ENCODE measurements at regions not wholly inside any gene's neighbourhood (a gene's known extent, or its start where the extent isn't known, plus 50 kb on each side); places are given as distances from the start of the nearest gene placed in this dataset.
A peak's percentile ranks its signal among the peaks of the same experiment; 100 is the strongest.

DNA sequence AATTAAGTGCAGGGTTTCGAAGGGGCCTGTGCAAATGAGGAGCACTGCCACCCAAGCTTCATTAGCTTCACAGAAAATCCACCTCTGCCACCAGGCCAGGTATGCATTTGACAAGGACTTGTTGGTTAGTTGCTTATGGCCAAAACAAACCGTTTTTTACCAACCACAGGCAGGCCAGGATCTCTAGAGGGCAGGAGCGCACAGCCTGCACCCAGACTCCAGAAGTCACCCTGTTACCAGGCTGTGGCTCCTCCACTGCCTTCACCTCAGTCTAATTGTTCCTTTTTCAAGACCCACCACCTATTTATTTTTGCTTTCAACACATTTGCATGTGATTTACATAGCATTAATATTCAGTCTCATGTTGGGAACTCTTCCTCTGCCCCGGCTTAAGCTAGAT, 78.3 kb upstream of the HSPA9 start:
- peaks cover 7% of the 10 kb centered on the region; the same call in 1 of the 2 replicates for H3K27me3 ChIP-seq (ENCODE audit: low read length)
- H3K4me3 ChIP-seq (ENCODE audit: low read length) = no peak overlapping the region
- CTCF ChIA-PET = no interaction called here
- H3K9me2 ChIP-seq (replicated peaks; ENCODE audit: low read length) = no peaks in the 10 kb centered on the region
- POLR2A ChIA-PET (ENCODE audit: unreplicated experiment) = no interaction called here
- H3F3A ChIP-seq (ENCODE audit: low read length, unreplicated experiment) = no peaks in the 10 kb centered on the region
- no peak overlapping the region for H3K4me2 ChIP-seq (ENCODE audit: low read length)
- H3K9me3 ChIP-seq (ENCODE audit: low read length) = no peaks in the 10 kb centered on the region
- ATAC-seq = peak; percentile 59
- H4K20me1 ChIP-seq (ENCODE audit: low read length) = no peaks in the 10 kb centered on the region
- no peaks in the 10 kb centered on the region for H3K36me3 ChIP-seq (ENCODE audit: low read depth, low read length)
- H3K27ac ChIP-seq (ENCODE audit: low read length) = no peak overlapping the region
- peak; percentile 41 for TF ChIP-seq CTCF (conservative IDR thresholded peaks at IDR 0.05; ENCODE audit: low read depth, low read length)
- TF ChIP-seq EZH2 (IDR thresholded peaks at IDR 0.05; ENCODE audit: low read length, unreplicated experiment) = no peak
- no peaks in the 10 kb centered on the region for H3K79me2 ChIP-seq (ENCODE audit: low read length)
- no peak overlapping the region for H3K9ac ChIP-seq (ENCODE audit: low read length)
- H3K4me1 ChIP-seq (ENCODE audit: insufficient read depth, low read length) = peaks cover 5% of the 10 kb centered on the region; the same call in 1 of the 2 replicates
- intact Hi-C loops (cut with micrococcal nuclease) = no loop called here
- no peak overlapping the region for H2AFZ ChIP-seq (ENCODE audit: low read length)
- no TSS peak for BruUV-seq (replicated peaks)
- peak; percentile 23 for DNase-seq

GRCh38 chr5:138651767-138652117, 76.5 kb upstream of the HSPA9 start:
- ATAC-seq = no peak
- H2AFZ ChIP-seq (ENCODE audit: low read length) = no peak overlapping the region
- no peak overlapping the region for H3K4me2 ChIP-seq (ENCODE audit: low read length)
- H3K79me2 ChIP-seq (ENCODE audit: low read length) = no peaks in the 10 kb centered on the region
- H3K9me2 ChIP-seq (replicated peaks; ENCODE audit: low read length) = no peaks in the 10 kb centered on the region
- no peak for DNase-seq
- H3K36me3 ChIP-seq (ENCODE audit: low read depth, low read length) = no peaks in the 10 kb centered on the region
- intact Hi-C loops (cut with micrococcal nuclease) = no loop called here
- peaks cover 5% of the 10 kb centered on the region; the same call in 1 of the 2 replicates for H3K4me1 ChIP-seq (ENCODE audit: insufficient read depth, low read length)
- no peak overlapping the region for H3K27ac ChIP-seq (ENCODE audit: low read length)
- H3K27me3 ChIP-seq (ENCODE audit: low read length) = peaks cover 7% of the 10 kb centered on the region; the same call in 1 of the 2 replicates
- POLR2A ChIA-PET (ENCODE audit: unreplicated experiment) = no interaction called here
- H3K9ac ChIP-seq (ENCODE audit: low read length) = no peak overlapping the region
- CTCF ChIA-PET = interaction anchor here (0.7 kb wide), 1 partner anchor 62 kb away, joined by 3 read pairs; no protein-coding TSS in a partner anchor
- no peak for TF ChIP-seq CTCF (conservative IDR thresholded peaks at IDR 0.05; ENCODE audit: low read depth, low read length)
- TF ChIP-seq EZH2phosphoT487 (IDR thresholded peaks at IDR 0.05; ENCODE audit: borderline replicate concordance, low read length) = no peak
- no peak for TF ChIP-seq EZH2 (IDR thresholded peaks at IDR 0.05; ENCODE audit: low read length, unreplicated experiment)
- H3K9me3 ChIP-seq (ENCODE audit: low read length) = no peaks in the 10 kb centered on the region
- no peak overlapping the region for H3K4me3 ChIP-seq (ENCODE audit: low read length)
- no peaks in the 10 kb centered on the region for H4K20me1 ChIP-seq (ENCODE audit: low read length)
- no peaks in the 10 kb centered on the region for H3F3A ChIP-seq (ENCODE audit: low read length, unreplicated experiment)
- BruUV-seq (replicated peaks) = no TSS peak

DNA sequence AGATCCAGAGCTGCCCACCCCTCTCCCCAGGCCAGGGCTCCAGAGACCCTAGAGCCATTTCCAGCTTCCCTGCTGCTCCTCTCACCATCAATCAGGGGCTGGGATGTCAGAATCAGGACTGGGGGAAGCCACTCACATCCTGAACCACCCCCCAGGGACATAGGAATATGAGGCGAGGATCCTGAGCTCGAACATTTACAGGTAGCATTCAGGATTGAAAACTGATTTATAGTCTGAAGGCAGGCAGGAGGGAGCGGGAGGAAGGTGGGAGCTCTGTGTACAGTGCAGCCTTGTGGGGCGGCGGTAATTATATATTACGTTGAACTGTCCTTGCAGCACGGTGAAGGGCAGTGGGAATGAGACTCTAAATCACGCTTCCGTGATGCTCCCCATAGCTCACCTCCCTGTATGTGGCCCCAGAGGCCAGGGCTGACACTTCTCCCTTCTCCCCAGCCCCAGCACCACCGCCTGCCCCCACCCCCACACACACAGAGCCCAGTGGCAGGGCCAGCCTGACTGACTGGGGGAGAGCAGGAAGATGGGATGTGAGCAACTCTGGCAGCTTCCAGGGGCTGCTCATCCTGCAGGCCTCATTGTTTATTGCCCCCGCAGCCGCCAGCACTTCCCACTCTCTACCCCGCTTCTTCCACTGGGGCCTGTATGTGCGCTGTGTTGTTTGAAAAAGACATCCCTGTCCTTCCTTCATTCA, 76.0 kb upstream of the HSPA9 start:
- Histone ChIP-seq H3F3A (ENCODE audit: low read length, unreplicated experiment) (no peaks in the 10 kb centered on the region), H3K9me3 (ENCODE audit: low read length) (no peaks in the 10 kb centered on the region), H2AFZ (ENCODE audit: low read length) (no peak overlapping the region), H3K79me2 (ENCODE audit: low read length) (no peaks in the 10 kb centered on the region), H3K36me3 (ENCODE audit: low read depth, low read length) (no peaks in the 10 kb centered on the region), H3K9ac (ENCODE audit: low read length) (no peak overlapping the region), H3K27me3 (ENCODE audit: low read length) (peaks cover 7% of the 10 kb centered on the region; the same call in 1 of the 2 replicates), H4K20me1 (ENCODE audit: low read length) (no peaks in the 10 kb centered on the region), H3K4me3 (ENCODE audit: low read length) (no peak overlapping the region), H3K4me1 (ENCODE audit: insufficient read depth, low read length) (peaks cover 5% of the 10 kb centered on the region; the same call in 1 of the 2 replicates), H3K4me2 (ENCODE audit: low read length) (no peak overlapping the region), H3K9me2 (replicated peaks; ENCODE audit: low read length) (no peaks in the 10 kb centered on the region), H3K27ac (ENCODE audit: low read length) (no peak overlapping the region)
- no peak for TF ChIP-seq EZH2phosphoT487 (IDR thresholded peaks at IDR 0.05; ENCODE audit: borderline replicate concordance, low read length)
- no peak for TF ChIP-seq EZH2 (IDR thresholded peaks at IDR 0.05; ENCODE audit: low read length, unreplicated experiment)
- TF ChIP-seq CTCF (conservative IDR thresholded peaks at IDR 0.05; ENCODE audit: low read depth, low read length) = no peak
- DNase-seq (no peak), ATAC-seq (no peak)
- BruUV-seq (replicated peaks) = no TSS peak
- intact Hi-C loops (cut with micrococcal nuclease) = no loop called here
- POLR2A ChIA-PET (ENCODE audit: unreplicated experiment) = no interaction called here
- CTCF ChIA-PET = interaction anchor here (0.7 kb wide), 1 partner anchor 61 kb away, joined by 3 read pairs; no protein-coding TSS in a partner anchor

Data from PC-3 (cell line).